Raji (cell line): ENCODE measurements at regions not wholly inside any gene's neighbourhood (a gene's known extent, or its start where the extent isn't known, plus 50 kb on each side); places are given as distances from the start of the nearest gene placed in this dataset.

Experiments
- POLR2A ChIP-seq: IDR thresholded peaks from 2 replicates; pipeline ENCODE4 v1.6.1; 2011; ENCODE audit warnings: low read depth, low read length, control low read depth; ENCODE audit not compliant: insufficient read depth

DNA sequence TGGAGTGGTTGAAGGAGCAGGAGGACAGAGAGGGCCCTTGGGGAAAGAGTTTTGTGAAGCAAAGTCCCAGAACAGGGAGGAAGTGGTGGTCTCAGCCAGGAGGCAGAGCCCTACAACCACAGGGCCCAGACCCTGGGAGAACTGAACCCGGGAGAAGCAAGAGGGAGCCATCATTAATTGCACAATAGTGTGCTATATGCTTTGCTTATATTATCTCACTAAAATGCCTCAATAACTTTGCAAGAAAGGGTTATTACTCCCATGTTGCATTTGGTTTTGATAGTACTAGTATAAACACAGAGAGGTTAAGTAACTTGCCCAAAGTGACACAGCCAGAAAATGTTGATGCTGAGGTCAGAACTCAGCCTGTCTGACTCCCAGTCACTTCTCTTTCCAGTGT is 124.3 kb downstream of the FOXD2 start:
- no peak for TF ChIP-seq POLR2A

DNA sequence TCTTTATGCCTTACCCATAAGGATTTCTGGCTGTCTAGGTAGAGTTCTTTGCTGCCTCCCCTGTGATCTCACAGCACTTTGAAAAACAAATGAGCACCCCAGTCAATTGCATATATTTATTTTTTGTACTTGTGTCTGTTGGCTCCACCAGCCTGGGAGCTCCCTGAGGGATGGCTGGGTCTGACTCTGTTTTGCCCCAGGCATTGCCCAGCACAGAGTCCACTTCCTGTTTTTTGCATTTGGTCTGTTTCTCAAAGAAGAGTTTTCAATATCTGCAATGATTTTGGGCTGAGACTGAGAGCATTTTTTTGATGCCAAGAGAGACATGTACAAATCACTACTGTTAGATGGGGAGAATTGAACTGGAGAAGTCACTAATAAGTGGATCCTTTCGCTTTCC is 125.0 kb downstream of the FOXD2 start:
- no peak for TF ChIP-seq POLR2A

DNA sequence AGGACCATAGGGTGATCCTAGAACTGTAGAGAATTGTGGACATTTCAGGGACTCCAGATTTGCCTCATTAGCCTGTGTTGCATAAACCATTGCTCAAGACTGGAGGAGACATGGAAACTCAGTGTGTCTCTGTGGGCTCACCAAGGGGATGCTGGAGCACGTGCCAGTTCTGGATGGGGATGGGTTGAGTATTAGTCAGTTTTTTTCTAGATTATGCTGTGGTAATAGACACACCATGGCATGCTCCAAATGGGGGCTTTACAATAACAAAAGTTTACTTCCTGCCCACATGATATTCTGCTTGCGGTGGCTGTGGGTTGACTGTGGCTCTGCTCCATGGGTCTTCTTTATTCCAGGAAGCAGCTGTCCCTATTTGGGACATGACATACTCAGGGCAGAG is 125.4 kb downstream of the FOXD2 start:
- TF ChIP-seq POLR2A: no peak

DNA sequence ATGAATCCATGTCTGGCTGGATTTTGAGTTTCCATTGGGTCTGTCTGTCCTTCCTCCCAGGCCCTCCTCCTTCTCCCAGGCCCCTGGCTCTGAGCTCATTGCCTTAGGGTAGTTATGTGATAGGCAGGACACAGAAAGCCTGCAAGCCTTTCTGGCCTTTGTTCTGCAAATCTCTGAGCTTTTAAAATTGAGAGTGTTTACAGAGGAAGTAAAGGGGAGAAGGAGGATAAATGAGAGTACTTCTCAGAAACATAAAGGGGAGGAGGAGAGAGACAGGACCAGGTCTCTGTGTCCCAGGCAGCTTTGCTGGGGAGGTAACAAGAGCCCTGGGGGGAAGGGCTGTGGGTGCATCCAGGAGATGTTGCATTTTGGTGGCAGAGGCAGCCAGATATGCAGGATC is 126.7 kb downstream of the FOXD2 start:
- no peak for TF ChIP-seq POLR2A

DNA sequence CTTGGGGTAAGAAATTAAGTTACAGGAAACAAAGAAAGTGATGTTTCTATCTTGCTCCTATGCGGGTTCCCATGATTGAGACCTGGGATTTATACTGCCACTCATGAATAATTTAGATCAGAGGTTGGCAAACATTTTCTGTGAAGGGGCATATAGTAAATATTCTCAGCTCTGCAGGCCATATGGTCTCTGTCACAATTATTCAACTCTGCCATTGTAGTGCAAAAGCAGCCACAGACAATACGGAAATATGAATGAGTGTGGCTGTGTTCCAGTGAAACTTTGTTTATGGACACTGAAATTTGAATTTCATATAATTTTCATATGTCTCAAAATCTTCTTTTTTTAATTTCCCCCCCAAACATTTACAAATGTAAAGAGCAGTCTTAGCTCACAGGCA is 127.2 kb downstream of the FOXD2 start:
- no peak for TF ChIP-seq POLR2A

DNA sequence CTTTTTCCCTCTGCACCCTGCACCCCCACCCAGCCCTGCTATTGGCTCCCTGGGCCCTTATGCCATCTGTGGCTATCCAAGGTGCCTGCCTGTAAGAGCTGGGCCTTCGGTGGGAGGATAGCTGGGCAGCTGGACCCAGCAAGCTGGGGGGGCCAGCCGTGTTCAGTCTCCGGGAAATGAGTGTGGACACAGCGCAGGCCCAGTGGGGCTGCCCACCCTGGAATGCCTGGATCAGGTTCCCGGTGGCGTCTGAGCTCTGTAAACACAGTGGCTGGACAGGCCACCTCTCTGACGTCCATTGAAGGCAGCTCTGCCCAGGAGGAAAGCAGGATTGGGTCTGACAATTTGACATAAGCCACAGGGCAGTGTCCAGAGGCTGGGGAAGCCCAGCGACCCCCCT is 127.8 kb downstream of the FOXD2 start:
- TF ChIP-seq POLR2A: no peak

DNA sequence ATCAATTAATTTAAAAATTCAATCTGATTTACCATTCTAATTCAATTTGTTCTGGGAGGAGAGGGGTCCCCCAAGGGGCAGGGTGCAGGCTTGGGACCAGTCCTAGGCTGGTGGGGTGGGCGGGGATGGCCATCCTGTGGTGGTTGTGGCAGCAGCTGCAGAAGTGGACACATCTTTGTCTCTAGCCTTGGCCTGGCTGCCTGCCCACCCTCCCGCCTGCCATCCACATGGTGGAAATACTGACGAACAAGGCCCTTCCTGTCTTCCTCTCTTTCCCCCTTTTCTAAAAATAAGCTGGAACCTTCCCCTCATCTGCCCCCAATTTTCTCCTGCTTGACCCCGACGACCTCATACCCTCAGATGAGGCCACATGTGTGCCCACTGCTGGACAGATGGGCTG is 130.9 kb downstream of the FOXD2 start:
- no peak for TF ChIP-seq POLR2A

DNA sequence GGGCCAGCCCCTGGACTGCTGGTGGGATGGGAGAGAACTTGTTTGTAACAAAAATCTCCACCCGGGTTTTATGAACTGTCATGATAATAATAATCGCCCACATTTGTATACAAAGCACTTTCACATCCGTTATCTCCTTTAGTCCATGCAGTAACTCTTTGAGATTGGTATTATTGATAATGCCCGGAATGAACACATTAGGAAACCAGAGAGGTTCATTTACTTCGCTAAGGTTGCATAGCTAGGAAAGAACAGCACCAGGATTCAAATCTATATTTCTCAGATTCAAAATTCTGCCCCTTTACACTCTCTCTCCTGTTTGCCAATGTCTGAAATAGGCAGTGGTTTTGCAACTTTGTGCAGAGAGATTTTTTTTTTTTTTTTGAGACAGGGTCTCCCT is 131.4 kb downstream of the FOXD2 start:
- no peak for TF ChIP-seq POLR2A

DNA sequence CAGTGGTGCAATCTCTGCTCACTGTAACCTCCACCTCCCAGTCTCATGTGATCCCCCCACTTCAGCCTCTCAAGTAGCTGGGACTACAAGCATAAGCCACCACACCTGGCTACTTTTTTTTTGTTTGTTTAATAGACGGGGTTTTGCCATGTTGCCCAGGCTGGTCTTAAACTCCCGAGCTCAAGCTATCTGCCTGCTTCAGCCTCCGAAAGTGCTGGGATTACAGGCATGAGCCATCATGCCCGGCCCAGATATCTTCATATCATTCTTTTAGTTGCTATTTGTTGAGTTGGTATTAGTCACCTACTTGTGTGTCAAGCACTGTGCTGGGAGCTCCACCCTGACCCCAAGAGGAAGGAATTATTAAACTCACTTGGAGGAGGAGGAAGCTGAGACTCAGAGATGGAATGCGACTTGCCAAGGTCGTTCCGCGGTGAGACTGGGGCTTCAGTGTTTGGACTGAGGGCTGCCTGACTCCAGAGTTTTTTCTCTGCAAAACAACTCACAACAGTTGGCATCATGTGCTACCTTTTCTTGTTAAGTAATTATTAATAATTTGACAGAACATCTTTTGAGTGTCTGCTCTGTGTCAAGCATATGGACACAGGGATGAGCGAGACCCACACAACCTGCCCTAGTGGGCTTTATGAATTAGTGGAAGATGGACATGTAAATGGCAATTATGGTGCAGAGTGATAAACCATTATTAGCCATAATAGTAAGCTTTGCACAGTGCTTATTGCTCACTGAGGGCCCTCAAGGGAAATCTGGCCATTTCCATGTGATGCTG is 132.0 kb downstream of the FOXD2 start:
- TF ChIP-seq POLR2A: no peak

DNA sequence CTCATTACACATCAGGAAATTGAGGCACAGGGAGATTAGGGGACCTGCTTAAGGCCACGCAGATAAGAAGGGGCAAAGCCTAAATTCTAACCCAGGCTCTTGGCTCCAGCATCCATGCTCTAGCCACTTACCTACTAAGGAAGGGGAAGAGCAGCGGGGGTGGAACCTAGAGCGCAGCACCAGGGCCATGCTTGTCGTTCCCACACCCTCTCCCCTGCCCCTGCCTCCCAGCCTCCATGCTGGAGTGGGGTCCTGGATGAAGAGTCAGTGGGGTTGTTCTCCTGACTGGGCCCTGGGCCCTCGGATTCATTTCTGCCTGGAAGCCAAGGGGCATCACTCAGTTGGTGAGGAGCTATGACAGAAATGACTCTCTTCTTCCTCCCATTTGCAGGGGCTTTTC is 133.3 kb downstream of the FOXD2 start:
- TF ChIP-seq POLR2A: no peak

DNA sequence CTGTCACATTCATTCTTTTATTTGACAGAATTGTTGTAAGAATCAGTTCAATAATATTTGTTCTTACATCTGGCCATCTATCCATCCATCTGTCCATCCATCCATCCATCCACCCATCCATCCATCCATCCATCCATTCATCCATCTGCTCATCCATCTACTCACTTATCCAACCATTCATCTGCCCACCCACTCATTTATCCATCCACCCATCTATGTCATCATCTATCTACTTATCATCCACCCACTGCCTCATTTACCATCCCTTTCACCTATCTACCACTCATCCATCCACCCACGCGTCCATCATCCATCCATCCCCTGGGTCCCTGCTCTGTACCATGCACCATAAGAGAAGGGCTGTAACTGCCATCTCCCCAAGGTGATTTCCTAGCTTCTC is 134.1 kb downstream of the FOXD2 start:
- no peak for TF ChIP-seq POLR2A

DNA sequence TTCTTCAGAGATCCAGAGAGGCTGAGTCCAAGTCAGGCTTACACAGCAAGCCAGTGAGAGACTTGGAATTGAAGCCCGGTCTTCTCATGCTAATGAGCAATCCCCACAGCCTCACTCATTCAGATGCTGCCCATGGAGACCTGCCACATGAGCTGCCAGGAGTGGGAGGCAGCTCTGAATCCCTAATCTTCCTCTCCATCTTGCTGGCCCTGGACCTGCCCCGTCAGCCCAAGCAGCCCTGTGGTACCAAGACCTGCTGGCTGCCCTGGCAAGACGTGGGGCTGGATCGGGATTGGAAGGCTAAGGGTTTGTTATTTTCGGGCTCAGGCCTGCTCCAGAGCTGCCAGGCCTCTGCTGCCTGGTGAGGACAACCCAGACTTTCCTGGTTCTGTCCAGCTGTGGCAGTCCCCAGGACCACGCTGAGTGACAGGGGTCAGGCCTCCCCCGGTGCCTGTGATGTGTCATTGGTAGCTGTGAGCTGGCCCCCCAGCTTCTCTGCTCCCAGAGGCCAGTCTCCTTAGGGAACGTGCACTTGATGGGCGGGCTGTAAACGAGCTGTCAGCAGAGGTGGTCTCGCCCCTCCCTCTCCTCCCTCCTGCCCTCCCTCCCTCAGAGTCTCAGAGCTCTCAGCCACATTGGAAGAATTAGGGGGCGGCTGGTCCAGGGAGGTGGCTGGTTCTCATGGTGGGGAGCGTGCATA is 135.0 kb downstream of the FOXD2 start:
- no peak for TF ChIP-seq POLR2A

DNA sequence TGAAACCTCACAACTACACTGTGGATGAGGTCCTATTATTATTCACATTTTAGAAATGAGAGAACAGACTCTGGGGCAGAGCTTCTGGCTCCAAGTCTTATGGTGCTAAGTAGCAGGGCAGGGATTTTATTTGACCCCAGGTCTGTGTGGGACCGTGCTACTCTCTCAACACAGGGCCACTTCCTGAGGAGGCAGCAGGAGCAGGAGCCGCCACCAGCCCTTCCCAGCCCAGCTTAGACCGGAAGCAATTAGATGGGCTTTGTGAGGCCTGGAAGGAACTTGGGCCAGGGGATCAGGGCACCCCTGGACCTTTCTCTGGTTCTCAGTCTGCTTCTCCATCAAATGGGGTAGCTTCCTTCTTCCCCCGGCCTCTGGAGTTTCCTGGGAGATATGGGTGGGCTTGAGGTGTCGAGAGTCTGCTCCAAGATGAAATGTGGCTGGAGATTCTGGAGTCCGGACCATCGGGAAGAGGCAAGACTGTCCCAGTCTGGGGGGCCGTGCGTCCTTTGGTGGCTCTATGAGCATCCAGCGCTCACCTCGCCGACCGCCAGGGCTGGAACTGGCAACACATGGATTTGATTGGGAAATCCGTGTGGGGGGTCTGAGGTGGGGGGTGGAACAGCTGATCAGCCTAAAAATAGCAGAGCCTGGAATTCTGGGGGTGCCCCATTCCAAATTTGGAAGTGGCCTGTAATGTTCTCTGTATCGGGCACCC is 136.8 kb downstream of the FOXD2 start:
- TF ChIP-seq POLR2A: no peak

DNA sequence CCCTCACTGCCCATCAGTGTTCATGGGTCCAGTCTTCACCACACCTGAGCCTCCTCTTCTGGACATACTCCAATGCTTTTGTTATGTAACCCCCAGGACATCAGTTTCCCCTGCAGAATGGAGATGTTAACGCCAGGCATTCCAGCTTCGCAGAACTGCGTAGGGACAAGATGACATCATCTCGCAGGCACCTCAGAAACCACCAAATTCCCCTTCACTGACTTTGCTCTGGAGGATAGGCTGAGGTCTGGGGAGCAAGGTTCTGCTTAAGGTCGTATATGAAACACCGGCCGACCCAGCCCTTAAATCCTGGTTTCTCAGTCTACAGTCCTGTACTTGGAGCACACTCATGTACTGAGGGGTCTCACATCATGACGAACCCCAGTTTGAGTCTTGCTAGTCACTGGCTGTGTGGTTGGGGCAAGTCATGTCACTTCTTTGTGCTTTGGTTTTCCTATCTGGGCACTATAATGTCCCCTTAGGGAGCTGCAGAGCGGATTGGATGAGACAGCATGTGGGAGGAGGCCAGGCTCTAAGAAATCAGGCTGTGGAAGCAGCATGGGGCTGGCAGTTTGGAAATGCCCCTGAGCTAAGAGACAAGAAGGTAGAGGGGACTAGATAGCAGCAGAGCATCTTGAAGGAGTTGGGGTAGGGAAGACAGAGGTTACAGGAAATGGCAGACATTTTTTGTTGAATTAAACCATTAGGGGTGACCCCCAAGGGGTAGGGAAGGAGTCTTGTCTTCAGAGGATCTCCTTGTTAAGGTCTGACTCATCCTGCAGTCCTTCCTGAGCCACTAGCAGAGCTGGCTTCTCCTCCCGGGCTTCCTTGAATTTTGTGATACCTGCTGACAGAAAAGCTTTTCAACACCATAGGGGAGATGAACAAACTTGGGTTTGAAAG is 138.3 kb downstream of the FOXD2 start:
- TF ChIP-seq POLR2A: no peak

DNA sequence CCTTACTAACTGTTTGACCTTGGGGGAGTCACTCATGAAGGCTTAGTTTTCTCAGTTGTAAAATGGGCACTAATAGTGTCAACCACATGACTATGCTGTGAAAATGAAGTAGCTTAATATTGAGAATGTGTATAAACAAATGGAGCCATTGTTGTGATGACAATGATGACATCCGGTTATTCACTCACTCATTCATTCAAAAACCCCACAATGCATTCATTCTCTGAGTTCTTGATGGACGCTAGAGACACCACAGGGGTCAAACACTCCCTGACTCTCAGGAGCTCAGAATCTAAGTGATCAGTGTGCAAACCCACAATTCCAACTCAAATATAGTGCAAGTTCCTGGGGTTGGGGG is 138.9 kb downstream of the FOXD2 start:
- TF ChIP-seq POLR2A: no peak
